ENCODE measurements at regions not wholly inside any gene's neighbourhood (a gene's known extent, or its start where the extent isn't known, plus 50 kb on each side); places are given as distances from the start of the nearest gene placed in this dataset.
"Not testable (repeated sequence)": the region's sequence is repeated elsewhere in the genome, so short reads cannot be mapped to it uniquely, and the experiment has no call there.

DNA sequence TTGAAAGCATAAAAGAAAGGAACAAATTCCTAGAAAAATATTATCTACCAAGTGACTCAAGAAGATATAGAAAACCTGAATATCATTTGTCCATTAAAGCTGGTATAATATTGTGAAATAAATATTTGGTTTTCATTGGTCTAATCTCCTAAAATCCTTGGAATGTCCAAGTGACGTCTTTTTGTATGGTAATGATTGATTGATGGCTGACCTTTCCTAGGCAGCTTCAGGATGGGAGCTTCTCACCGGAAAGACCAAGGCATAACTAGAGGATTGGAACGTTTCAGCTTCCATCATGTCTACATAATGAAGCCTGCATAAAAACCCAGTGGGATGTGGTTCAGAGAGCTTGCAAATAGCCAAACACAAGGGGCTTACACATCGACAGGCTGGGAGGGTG lies 57.6 kb upstream of the MAN1A1 start:
- H2AFZ ChIP-seq (ENCODE audit: control insufficient read depth, low read length), result no peak overlapping the region
- H3K9ac ChIP-seq (ENCODE audit: control insufficient read depth, extremely low read depth, insufficient read depth, low read length), result no peak overlapping the region
- no peaks in the 10 kb centered on the region for H3K4me1 ChIP-seq (ENCODE audit: control insufficient read depth, extremely low read depth, insufficient read depth, low read length)
- FAIRE-seq, result no peak
- H3K79me2 ChIP-seq (ENCODE audit: control insufficient read depth, insufficient read depth, low read length), result no peaks in the 10 kb centered on the region
- no peaks in the 10 kb centered on the region for H4K20me1 ChIP-seq (ENCODE audit: control insufficient read depth, extremely low read depth, insufficient read depth, low read length)
- no peak for DNase-seq (ENCODE audit: low read depth, low spot score)
- no peak overlapping the region for H3K27ac ChIP-seq (ENCODE audit: control insufficient read depth, insufficient read depth, low read length)
- no peaks in the 10 kb centered on the region for H3K27me3 ChIP-seq (ENCODE audit: control insufficient read depth, extremely low read depth, insufficient read depth, low read length)
- H3K4me2 ChIP-seq (ENCODE audit: control insufficient read depth, extremely low read depth, insufficient read depth, low read depth, low read length), result no peak overlapping the region
- dilution Hi-C loops (cut with MboI; ENCODE audit: extremely low pct_ligation_motif_present, low sequenced_read_pairs), result no loop called here
- no peak overlapping the region for H3K4me3 ChIP-seq (ENCODE audit: control insufficient read depth in 2 of 3, extremely low read depth in 1 of 3, insufficient read depth in 2 of 3, low read depth in 1 of 3, low read length in 3 of 3)
- H3K9me3 ChIP-seq (ENCODE audit: control insufficient read depth, low read depth, low read length), result no peaks in the 10 kb centered on the region
- no peaks in the 10 kb centered on the region for H3K9me1 ChIP-seq (ENCODE audit: control insufficient read depth, extremely low read depth, insufficient read depth, low read length)
- H3K36me3 ChIP-seq (ENCODE audit: control insufficient read depth in 2 of 2, extremely low read depth in 1 of 2, insufficient read depth in 2 of 2, low read length in 2 of 2), result no peaks in the 10 kb centered on the region
- TF ChIP-seq CTCF (optimal IDR thresholded peaks at IDR 0.05 in 1 of 3, IDR thresholded peaks at IDR 0.05 in 1 of 3, conservative IDR thresholded peaks at IDR 0.05 in 1 of 3; ENCODE audit: extremely low read depth in 1 of 3, insufficient read depth in 2 of 3, low read length in 3 of 3) (no peak), EZH2 (IDR thresholded peaks at IDR 0.05; ENCODE audit: low read length) (no peak)

DNA sequence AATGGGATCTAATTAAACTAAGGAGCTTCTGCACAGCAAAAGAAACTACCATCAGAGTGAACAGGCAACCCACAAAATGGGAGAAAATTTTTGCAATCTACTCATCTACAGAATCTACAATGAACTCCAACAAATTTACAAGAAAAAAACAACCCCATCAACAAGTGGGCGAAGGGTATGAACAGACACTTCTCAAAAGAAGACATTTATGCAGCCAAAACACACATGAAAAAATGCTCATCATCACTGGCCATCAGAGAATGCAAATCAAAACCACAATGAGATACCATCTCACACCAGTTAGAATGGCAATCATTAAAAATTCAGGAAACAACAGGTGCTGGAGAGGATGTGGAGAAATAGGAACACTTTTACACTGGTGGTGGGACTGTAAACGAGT lies 55.6 kb upstream of the MAN1A1 start:
- dilution Hi-C loops (cut with MboI; ENCODE audit: extremely low pct_ligation_motif_present, low sequenced_read_pairs); H3K9ac ChIP-seq (ENCODE audit: control insufficient read depth, extremely low read depth, insufficient read depth, low read length); H3K4me2 ChIP-seq (ENCODE audit: control insufficient read depth, extremely low read depth, insufficient read depth, low read depth, low read length); DNase-seq (ENCODE audit: low read depth, low spot score); H3K36me3 ChIP-seq (ENCODE audit: control insufficient read depth in 2 of 2, extremely low read depth in 1 of 2, insufficient read depth in 2 of 2, low read length in 2 of 2); H3K27ac ChIP-seq (ENCODE audit: control insufficient read depth, insufficient read depth, low read length); H3K79me2 ChIP-seq (ENCODE audit: control insufficient read depth, insufficient read depth, low read length); H3K9me3 ChIP-seq (ENCODE audit: control insufficient read depth, low read depth, low read length); H3K27me3 ChIP-seq (ENCODE audit: control insufficient read depth, extremely low read depth, insufficient read depth, low read length); H3K4me1 ChIP-seq (ENCODE audit: control insufficient read depth, extremely low read depth, insufficient read depth, low read length); FAIRE-seq; H3K4me3 ChIP-seq (ENCODE audit: control insufficient read depth in 2 of 3, extremely low read depth in 1 of 3, insufficient read depth in 2 of 3, low read depth in 1 of 3, low read length in 3 of 3); H2AFZ ChIP-seq (ENCODE audit: control insufficient read depth, low read length); H3K9me1 ChIP-seq (ENCODE audit: control insufficient read depth, extremely low read depth, insufficient read depth, low read length); H4K20me1 ChIP-seq (ENCODE audit: control insufficient read depth, extremely low read depth, insufficient read depth, low read length): not testable (repeated sequence)

Small RNAs in the stretch of these regions (small RNA-seq; reads per million reads assigned to genes)
- 0 reads per million in 3 experiments for gene COX6A1P3 (ENCODE audit: insufficient read length in 3 of 3, low read depth in 3 of 3, low replicate concordance in 1 of 3)
- 0 to 0.67 (median 0) reads per million in 3 experiments for gene MIR3144 (ENCODE audit: insufficient read length in 3 of 3, low read depth in 3 of 3, low replicate concordance in 1 of 3)
- gene RNA5SP215 (ENCODE audit: insufficient read length in 3 of 3, low read depth in 3 of 3, low replicate concordance in 1 of 3), result 0.47 to 11.7 (median 3.3) reads per million in 3 experiments
- 0 reads per million in 3 experiments for gene RNU6-214P (ENCODE audit: insufficient read length in 3 of 3, low read depth in 3 of 3, low replicate concordance in 1 of 3)

Data from keratinocyte (primary cell).